HEK293T (cell line): ENCODE measurements at regions not wholly inside any gene's neighbourhood (a gene's known extent, or its start where the extent isn't known, plus 50 kb on each side); places are given as distances from the start of the nearest gene placed in this dataset.

ENCODE experiments used
- CTCF ChIA-PET: fragments of 350-600 bp; formaldehyde crosslinking; extraction: SDS; loops from one replicate; lab custom pipeline; 2021; ENCODE audit warnings: antibody characterized with exemption, inconsistent platforms; lab: Yijun Ruan, JAX
- POLR2A ChIA-PET: fragments of 350-600 bp; formaldehyde crosslinking; extraction: SDS; loops from one replicate; lab custom pipeline; 2020; ENCODE audit warnings: antibody characterized with exemption, inconsistent platforms; lab: Yijun Ruan, JAX
- DNase-seq: peaks from one replicate; pipeline ENCODE4 v3.0.0; 2012; ENCODE audit warnings: mixed read lengths; ENCODE audit errors: extremely low spot score
- ARNT ChIP-seq: fragments of 450-650 bp; IDR thresholded peaks from 2 replicates; pipeline ENCODE4 v1.6.1; 2017; ENCODE audit warnings: mild to moderate bottlenecking
- BHLHE40 ChIP-seq: fragments of 450-650 bp; IDR thresholded peaks from 2 replicates; pipeline ENCODE4 v1.6.1; 2016; ENCODE audit warnings: mild to moderate bottlenecking, moderate library complexity, borderline replicate concordance
- CTBP1 ChIP-seq: fragments of 450-650 bp; IDR thresholded peaks from 2 replicates; pipeline ENCODE4 v1.6.1; 2016; ENCODE audit warnings: borderline replicate concordance
- ELF4 ChIP-seq: fragments of 450-650 bp; IDR thresholded peaks from 2 replicates; pipeline ENCODE4 v1.6.1; 2017; ENCODE audit warnings: antibody characterized with exemption
- FOXA1 ChIP-seq: fragments of 450-650 bp; IDR thresholded peaks from 2 replicates; pipeline ENCODE4 v1.6.1; 2016; ENCODE audit warnings: mild to moderate bottlenecking
- FOXK2 ChIP-seq: fragments of 450-650 bp; IDR thresholded peaks from 2 replicates; pipeline ENCODE4 v1.6.1; 2016; ENCODE audit warnings: mild to moderate bottlenecking
- FOXM1 ChIP-seq: fragments of 450-650 bp; IDR thresholded peaks from 2 replicates; pipeline ENCODE4 v1.6.1; 2017; ENCODE audit warnings: mild to moderate bottlenecking, borderline replicate concordance
- HDGF ChIP-seq: fragments of 450-650 bp; IDR thresholded peaks from 2 replicates; pipeline ENCODE4 v1.6.1; 2017; ENCODE audit warnings: antibody characterized with exemption, borderline replicate concordance
- L3MBTL2 ChIP-seq: fragments of 450-650 bp; conservative IDR thresholded peaks from 2 replicates; pipeline ENCODE4 v1.6.1; 2016; ENCODE audit warnings: mild to moderate bottlenecking
- LEF1 ChIP-seq: fragments of 450-650 bp; IDR thresholded peaks from 2 replicates; pipeline ENCODE4 v1.6.1; 2017; ENCODE audit warnings: mild to moderate bottlenecking, borderline replicate concordance
- NFRKB ChIP-seq: fragments of 450-650 bp; IDR thresholded peaks from 2 replicates; pipeline ENCODE4 v1.6.1; 2016; ENCODE audit warnings: mild to moderate bottlenecking, moderate library complexity
- SP1 ChIP-seq: fragments of 450-650 bp; IDR thresholded peaks from 2 replicates; pipeline ENCODE4 v1.6.1; 2017
- SUZ12 ChIP-seq: fragments of 450-650 bp; IDR thresholded peaks from 2 replicates; pipeline ENCODE4 v1.6.1; 2016; ENCODE audit warnings: mild to moderate bottlenecking
- TARDBP ChIP-seq: fragments of 450-650 bp; IDR thresholded peaks from 2 replicates; pipeline ENCODE4 v1.6.1; 2016
- ZNF384 ChIP-seq: fragments of 450-650 bp; IDR thresholded peaks from 2 replicates; pipeline ENCODE4 v1.6.1; 2016
- TF ChIP-seq, protein P1 (sequence below): fragments of 450-650 bp; IDR thresholded peaks from 2 replicates; pipeline ENCODE4 v1.6.1; 2016

DNA sequence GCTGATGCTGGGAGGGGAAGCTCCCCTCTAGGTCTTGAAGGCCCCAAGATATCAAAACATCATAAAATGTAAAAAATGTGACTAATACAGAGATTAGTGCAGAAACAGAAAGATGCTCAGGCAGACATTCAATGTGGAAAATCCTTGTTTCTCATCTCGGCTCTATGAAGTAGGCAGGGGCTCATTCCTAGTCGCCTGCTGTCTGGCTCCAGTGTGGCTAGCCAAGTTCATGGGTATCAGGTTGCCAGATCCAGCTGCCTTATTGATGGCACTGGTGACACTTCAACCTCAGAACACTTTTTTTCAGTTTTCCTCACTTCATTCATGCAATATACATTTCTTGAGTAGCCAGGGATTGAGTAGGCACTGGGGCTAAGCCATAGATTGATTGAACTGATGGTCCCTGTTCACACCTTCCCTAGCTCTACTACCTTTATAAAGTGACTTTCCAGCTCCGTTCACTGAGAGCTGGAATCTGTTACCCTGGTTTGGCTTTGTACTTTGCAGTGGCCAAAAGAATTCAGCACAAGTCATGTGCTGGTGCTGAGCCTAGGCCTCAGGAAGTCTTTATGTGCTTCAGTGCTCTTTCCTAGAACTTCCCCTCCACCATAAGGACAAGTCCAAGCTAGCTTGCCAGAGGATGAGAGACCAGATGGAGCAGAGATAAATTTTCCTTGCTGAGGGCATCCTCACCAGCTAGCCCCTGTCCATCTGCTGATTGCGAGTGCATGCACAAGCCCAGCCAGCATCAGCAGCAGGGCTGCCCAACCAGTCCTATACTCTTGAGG lies 373.6 kb upstream of the ST6GAL2 start:
- CTCF ChIA-PET = no interaction called here
- no peak for TF ChIP-seq CTBP1
- TF ChIP-seq, protein P1, sequence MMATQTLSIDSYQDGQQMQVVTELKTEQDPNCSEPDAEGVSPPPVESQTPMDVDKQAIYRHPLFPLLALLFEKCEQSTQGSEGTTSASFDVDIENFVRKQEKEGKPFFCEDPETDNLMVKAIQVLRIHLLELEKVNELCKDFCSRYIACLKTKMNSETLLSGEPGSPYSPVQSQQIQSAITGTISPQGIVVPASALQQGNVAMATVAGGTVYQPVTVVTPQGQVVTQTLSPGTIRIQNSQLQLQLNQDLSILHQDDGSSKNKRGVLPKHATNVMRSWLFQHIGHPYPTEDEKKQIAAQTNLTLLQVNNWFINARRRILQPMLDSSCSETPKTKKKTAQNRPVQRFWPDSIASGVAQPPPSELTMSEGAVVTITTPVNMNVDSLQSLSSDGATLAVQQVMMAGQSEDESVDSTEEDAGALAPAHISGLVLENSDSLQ = no peak
- no peak for TF ChIP-seq L3MBTL2
- TF ChIP-seq LEF1 = no peak
- DNase-seq = no peak
- POLR2A ChIA-PET = no interaction called here

GRCh38 chr2:107263628-107264027 lies 377.7 kb upstream of the ST6GAL2 start:
- POLR2A ChIA-PET = no interaction called here
- TF ChIP-seq ELF4 = no peak
- TF ChIP-seq NFRKB = no peak
- no peak for TF ChIP-seq SP1
- TF ChIP-seq FOXM1 = no peak
- no peak for TF ChIP-seq LEF1
- TF ChIP-seq, protein P1 = no peak
- no peak for TF ChIP-seq CTBP1
- no peak for TF ChIP-seq BHLHE40
- TF ChIP-seq TARDBP = no peak
- TF ChIP-seq HDGF = no peak
- TF ChIP-seq FOXK2 = no peak
- no peak for TF ChIP-seq FOXA1
- TF ChIP-seq ZNF384 = no peak
- TF ChIP-seq L3MBTL2 = no peak
- CTCF ChIA-PET = no interaction called here
- no peak for DNase-seq

- TF ChIP-seq BHLHE40 = no peak
- no peak for TF ChIP-seq SUZ12
- no peak for TF ChIP-seq CTBP1
- no peak for TF ChIP-seq NFRKB
- TF ChIP-seq ARNT = no peak
- TF ChIP-seq, protein P1 = no peak
- no peak for TF ChIP-seq L3MBTL2
- TF ChIP-seq SP1 = no peak
- no peak for TF ChIP-seq ELF4
- TF ChIP-seq FOXK2 = no peak
- no peak for TF ChIP-seq LEF1
- POLR2A ChIA-PET = no interaction called here
- CTCF ChIA-PET = no interaction called here
- no peak for DNase-seq
These were observed 378.2 kb upstream of the ST6GAL2 start for GRCh38 chr2:107264184-107264583.

DNA sequence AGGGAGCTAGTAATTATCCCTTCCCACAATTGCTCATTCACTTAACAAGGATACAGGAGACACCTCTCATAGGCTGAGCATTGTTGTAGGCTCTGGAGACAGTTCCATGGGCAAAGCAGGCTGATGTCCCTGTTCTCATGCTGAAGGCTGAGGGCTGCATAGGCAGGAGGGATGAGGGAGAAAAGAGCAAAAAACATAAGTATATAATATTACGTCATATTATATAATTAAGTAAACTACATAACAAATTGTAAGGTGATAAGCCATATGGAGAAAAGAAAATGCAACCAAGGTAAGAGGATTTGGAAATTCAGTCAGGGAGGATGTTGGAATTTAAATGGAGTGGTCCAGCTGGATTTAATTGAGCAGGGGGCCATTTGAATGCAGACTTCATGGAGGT lies 380.6 kb upstream of the ST6GAL2 start:
- no peak for DNase-seq
- ChIA-PET CTCF (no interaction called here), POLR2A (no interaction called here)
- TF ChIP-seq FOXK2 (no peak), L3MBTL2 (no peak), NFRKB (no peak), FOXA1 (no peak), ZNF384 (no peak), LEF1 (no peak), SUZ12 (no peak), ELF4 (no peak)
- TF ChIP-seq, protein P1 = no peak

DNA sequence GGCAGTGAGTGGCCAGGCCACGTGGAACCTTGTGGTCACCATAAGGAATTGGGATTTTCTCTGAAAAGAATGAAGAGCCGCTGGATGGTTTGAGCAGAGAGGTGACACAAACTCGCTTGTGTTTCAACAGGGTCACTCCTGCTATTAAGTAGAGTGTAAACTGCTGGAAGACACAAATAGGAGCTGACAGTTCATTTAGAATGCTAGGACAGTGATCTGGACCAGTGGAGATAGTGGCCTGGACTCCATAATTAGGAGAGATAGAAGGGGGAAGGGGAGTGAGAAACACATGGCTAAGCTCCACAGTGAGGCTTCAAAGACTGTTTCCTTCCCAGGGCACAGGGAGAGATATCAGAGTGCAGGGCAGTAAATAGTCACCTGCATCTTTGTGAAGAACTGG lies 381.1 kb upstream of the ST6GAL2 start:
- ChIA-PET POLR2A (no interaction called here), CTCF (no interaction called here)
- TF ChIP-seq ZNF384 = no peak
- no peak for TF ChIP-seq NFRKB
- no peak for TF ChIP-seq FOXK2
- TF ChIP-seq LEF1 = no peak
- TF ChIP-seq SP1 = no peak
- TF ChIP-seq BHLHE40 = no peak
- no peak for TF ChIP-seq FOXA1
- TF ChIP-seq ELF4 = no peak
- no peak for TF ChIP-seq TARDBP
- no peak for TF ChIP-seq L3MBTL2
- no peak for TF ChIP-seq SUZ12
- no peak for TF ChIP-seq HDGF
- no peak for TF ChIP-seq FOXM1
- no peak for DNase-seq

DNA sequence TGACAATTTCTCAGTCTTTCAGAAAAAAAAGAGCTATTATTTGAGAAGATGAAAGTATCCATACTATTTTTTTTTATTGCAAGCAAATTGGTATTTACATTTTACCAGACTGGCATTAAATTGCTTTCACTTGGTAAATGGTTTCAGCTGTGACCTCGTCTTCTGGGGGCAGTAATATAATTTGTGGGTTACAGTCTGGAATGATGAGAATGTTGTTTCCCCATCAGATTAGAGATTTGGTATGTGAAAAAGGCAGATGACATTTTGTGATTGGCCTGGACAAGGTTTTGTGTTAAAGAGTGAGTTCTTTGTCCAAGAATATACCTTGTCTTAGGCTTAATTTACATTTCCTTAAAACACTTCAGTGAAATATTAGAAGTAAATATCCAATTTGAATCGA lies 390.1 kb upstream of the ST6GAL2 start:
- no peak for DNase-seq
- CTCF ChIA-PET = no interaction called here
- TF ChIP-seq NFRKB (no peak), ARNT (no peak), SP1 (no peak), BHLHE40 (no peak), ZNF384 (no peak), CTBP1 (no peak), FOXK2 (no peak), FOXA1 (no peak), TARDBP (no peak), SUZ12 (no peak), L3MBTL2 (no peak), FOXM1 (no peak), LEF1 (no peak), HDGF (no peak)
- TF ChIP-seq, protein P1 = no peak
- POLR2A ChIA-PET = no interaction called here
